Body of pancreas (tissue), 4 donors: ENCODE measurements at regions not wholly inside any gene's neighbourhood (a gene's known extent, or its start where the extent isn't known, plus 50 kb on each side); places are given as distances from the start of the nearest gene placed in this dataset.

Source experiments
- ATAC-seq: fragments of 150-250 bp; one replicate; pipeline ENCODE4 v1.9.1; 2016
- DNase-seq, 4 donors: peaks; one replicate each; pipeline ENCODE4 v3.0.0-alpha.2; 2019
- H3K27ac ChIP-seq, 4 donors: fragments of 200-600 bp; sonication (generic); 1 replicate in 3 of 4; 2 replicates in 1 of 4; pipeline versions ENCODE4 v1.5.1 to v1.6.1; 2016 to 2019; ENCODE audit warnings: mild to moderate bottlenecking in 1 of 4, mixed read lengths in 1 of 4, moderate library complexity in 1 of 4
- H3K27me3 ChIP-seq, 2 donors: fragments of 200-600 bp; sonication (generic); one replicate each; pipeline ENCODE4 v1.6.0; 2016; ENCODE audit warnings: mild to moderate bottlenecking in 1 of 2
- H3K36me3 ChIP-seq, 2 donors: fragments of 200-600 bp; sonication (generic); replicated peaks in 1 of 2; 2 replicates each; pipeline ENCODE4 v1.5.1; 2016; ENCODE audit warnings: low read depth in 2 of 2; ENCODE audit not compliant: insufficient read depth in 1 of 2
- H3K4me1 ChIP-seq: fragments of 200-600 bp; sonication (generic); one replicate; pipeline ENCODE4 v1.6.0; 2016
- H3K4me3 ChIP-seq, 2 donors: fragments of 200-600 bp; sonication (generic); 1 replicate in 1 of 2; 2 replicates in 1 of 2; pipeline ENCODE4 v1.5.1; 2016 to 2019
- H3K9me3 ChIP-seq, 3 donors: fragments of 200-600 bp; sonication (generic); 1 replicate in 2 of 3; 2 replicates in 1 of 3; pipeline ENCODE4 v1.5.1; 2016
- CTCF ChIP-seq, 7 experiments: fragments of 450-650 bp in 4 of 7; fragments of 200-600 bp in 3 of 7; sonication (generic) in 3 of 7; IDR thresholded peaks; one replicate each; pipeline ENCODE4 v1.5.1; 2016 to 2019; ENCODE audit warnings: antibody characterized with exemption in 7 of 7
- POLR2A ChIP-seq, 3 donors: fragments of 450-650 bp; IDR thresholded peaks; one replicate each; pipeline ENCODE4 v1.6.1; 2016; ENCODE audit warnings: antibody characterized with exemption in 3 of 3, mild to moderate bottlenecking in 2 of 3
- WGBS, 2 donors: methylation state at CpG; one replicate each; pipeline ENCODE4 v1.1.5; 2017; 5-methylcytosine and 5-hydroxymethylcytosine counted together
- intact Hi-C: fragments of 100-400 bp; cut with DNase I; formaldehyde crosslinking; loops from one replicate; pipeline ENCODE4 v1.15.1; 2023

- Histone ChIP-seq H3K27me3 (no peaks in the 10 kb centered on the region), H3K36me3 (no peaks in the 10 kb centered on the region), H3K4me3 (no peak overlapping the region), H3K9me3 (no peaks in the 10 kb centered on the region), H3K4me1 (no peaks in the 10 kb centered on the region), H3K27ac (no peak overlapping the region)
- DNase-seq (no peak), ATAC-seq (no peak)
- TF ChIP-seq CTCF (IDR thresholded peaks at IDR 0.05) (peak in 6 of 7 experiments; percentile 13 to 34 (median 22)), POLR2A (IDR thresholded peaks at IDR 0.05) (no peak)
- WGBS, 2 donors = 0 to 13% methylated on average over 1 of the region's 1 CpG
- intact Hi-C loops = no loop called here
Observed at GRCh38 chr21:17045214-17045853, 467.5 kb upstream of the CXADR start.

GRCh38 chr21:17048974-17049373 lies 463.9 kb upstream of the CXADR start:
- Histone ChIP-seq H3K4me1 (no peaks in the 10 kb centered on the region), H3K36me3 (no peaks in the 10 kb centered on the region), H3K27ac (no peak overlapping the region), H3K9me3 (no peaks in the 10 kb centered on the region), H3K4me3 (no peak overlapping the region), H3K27me3 (no peaks in the 10 kb centered on the region)
- DNase-seq (no peak), ATAC-seq (no peak)
- 37 to 47% methylated on average over 3 of the region's 3 CpGs for WGBS, 2 donors
- TF ChIP-seq POLR2A (IDR thresholded peaks at IDR 0.05) (no peak), CTCF (IDR thresholded peaks at IDR 0.05) (no peak)
- intact Hi-C loops = no loop called here

- Histone ChIP-seq H3K4me1 (no peaks in the 10 kb centered on the region), H3K27me3 (no peaks in the 10 kb centered on the region), H3K9me3 (no peaks in the 10 kb centered on the region), H3K4me3 (no peak overlapping the region), H3K36me3 (no peaks in the 10 kb centered on the region), H3K27ac (no peak overlapping the region)
- no peak for ATAC-seq
- DNase-seq = no peak
- TF ChIP-seq POLR2A (IDR thresholded peaks at IDR 0.05) = no peak
- TF ChIP-seq CTCF (IDR thresholded peaks at IDR 0.05) = no peak
- intact Hi-C loops = no loop called here
- WGBS, 2 donors = 46 to 62% methylated on average over 1 of the region's 1 CpG
Observed at GRCh38 chr21:17050156-17050555, 462.7 kb upstream of the CXADR start.

GRCh38 chr21:17050646-17051045 lies 462.2 kb upstream of the CXADR start:
- WGBS, 2 donors = 41 to 55% methylated on average over 2 of the region's 2 CpGs
- TF ChIP-seq POLR2A (IDR thresholded peaks at IDR 0.05) (no peak), CTCF (IDR thresholded peaks at IDR 0.05) (no peak)
- H3K27ac ChIP-seq = no peak overlapping the region

GRCh38 chr21:17051054-17051453 lies 461.8 kb upstream of the CXADR start:
- intact Hi-C loops = no loop called here
- no peaks in the 10 kb centered on the region for H3K27me3 ChIP-seq
- no peak overlapping the region for H3K27ac ChIP-seq
- H3K4me3 ChIP-seq = no peak overlapping the region
- ATAC-seq (no peak), DNase-seq (no peak)
- H3K9me3 ChIP-seq = no peaks in the 10 kb centered on the region
- TF ChIP-seq CTCF (IDR thresholded peaks at IDR 0.05) (no peak), POLR2A (IDR thresholded peaks at IDR 0.05) (no peak)
- no peaks in the 10 kb centered on the region for H3K4me1 ChIP-seq
- no peaks in the 10 kb centered on the region for H3K36me3 ChIP-seq
- 26 to 51% methylated on average over 3 of the region's 3 CpGs for WGBS, 2 donors

More at GRCh38 chr21:17050646-17051045, 462.2 kb upstream of the CXADR start:
- Histone ChIP-seq H3K4me1 (no peaks in the 10 kb centered on the region), H3K9me3 (no peaks in the 10 kb centered on the region), H3K4me3 (no peak overlapping the region), H3K36me3 (no peaks in the 10 kb centered on the region), H3K27me3 (no peaks in the 10 kb centered on the region)
- ATAC-seq (no peak), DNase-seq (no peak)
- intact Hi-C loops = no loop called here
